DND-41 (cell line): ENCODE measurements at regions not wholly inside any gene's neighbourhood (a gene's known extent, or its start where the extent isn't known, plus 50 kb on each side); places are given as distances from the start of the nearest gene placed in this dataset.

ENCODE experiments used
- ATAC-seq: fragments of 200-7000 bp; cut with Tn5 transposase; 3 replicates; pipeline ENCODE4 v1.9.1; 2021; ENCODE audit warnings: low read depth; ENCODE audit not compliant: insufficient read depth
- DNase-seq: peaks from one replicate; pipeline ENCODE4 v3.0.0-alpha.2; 2020
- H2AFZ ChIP-seq: 2 replicates; pipeline ENCODE4 v1.6.0; 2012; ENCODE audit warnings: low read depth, low read length
- H3K27ac ChIP-seq: 2 replicates; pipeline ENCODE4 v1.5.1; 2012; ENCODE audit warnings: low read length, inconsistent platforms
- H3K27me3 ChIP-seq: fragments of 200-600 bp; sonication (generic); 2 replicates; pipeline ENCODE4 v1.6.0; 2012; ENCODE audit warnings: low read length, mild to moderate bottlenecking, inconsistent platforms; ENCODE audit not compliant: insufficient read depth, poor library complexity
- H3K36me3 ChIP-seq: 2 replicates; pipeline ENCODE4 v1.5.1; 2012; ENCODE audit warnings: low read length, inconsistent platforms; ENCODE audit not compliant: insufficient read depth
- H3K4me1 ChIP-seq: 2 replicates; pipeline ENCODE4 v1.5.1; 2012; ENCODE audit warnings: mild to moderate bottlenecking, low read length; ENCODE audit not compliant: insufficient read depth
- H3K4me2 ChIP-seq: 2 replicates; pipeline ENCODE4 v1.6.0; 2012; ENCODE audit warnings: mild to moderate bottlenecking, moderate library complexity, low read length, inconsistent platforms; ENCODE audit not compliant: insufficient read depth
- H3K4me3 ChIP-seq, 2 experiments: fragments of 200-600 bp in 1 of 2; shearing (Covaris generic) in 1 of 2; 2 replicates each; pipeline ENCODE4 v1.5.1; 2012 to 2016; ENCODE audit warnings: inconsistent platforms in 2 of 2, low read length in 2 of 2, mild to moderate bottlenecking in 2 of 2, low read depth in 1 of 2, moderate library complexity in 1 of 2
- H3K79me2 ChIP-seq: 2 replicates; pipeline ENCODE4 v1.6.0; 2012; ENCODE audit warnings: low read length, inconsistent platforms; ENCODE audit not compliant: insufficient read depth
- H3K9ac ChIP-seq: 2 replicates; pipeline ENCODE4 v1.6.0; 2012; ENCODE audit warnings: low read depth, mild to moderate bottlenecking, inconsistent platforms, low read length, moderate library complexity
- H3K9me3 ChIP-seq: 2 replicates; pipeline ENCODE4 v1.5.1; 2012; ENCODE audit warnings: low read length, moderate library complexity, mild to moderate bottlenecking, inconsistent platforms; ENCODE audit not compliant: insufficient read depth, severe bottlenecking
- H4K20me1 ChIP-seq: 2 replicates; pipeline ENCODE4 v1.6.0; 2012; ENCODE audit warnings: low read length; ENCODE audit not compliant: insufficient read depth
- EZH2 ChIP-seq: IDR thresholded peaks from 3 replicates; pipeline ENCODE4 v1.6.1; 2012; ENCODE audit warnings: borderline replicate concordance, low read depth, mild to moderate bottlenecking, moderate library complexity, low read length, inconsistent platforms; ENCODE audit not compliant: severe bottlenecking
- TF ChIP-seq, protein P1 (sequence below): IDR thresholded peaks from 2 replicates; pipeline ENCODE4 v1.5.1; 2012; ENCODE audit warnings: borderline replicate concordance, low read length, moderate library complexity, mild to moderate bottlenecking; ENCODE audit not compliant: poor library complexity, severe bottlenecking; ENCODE audit errors: extremely low read depth

DNA sequence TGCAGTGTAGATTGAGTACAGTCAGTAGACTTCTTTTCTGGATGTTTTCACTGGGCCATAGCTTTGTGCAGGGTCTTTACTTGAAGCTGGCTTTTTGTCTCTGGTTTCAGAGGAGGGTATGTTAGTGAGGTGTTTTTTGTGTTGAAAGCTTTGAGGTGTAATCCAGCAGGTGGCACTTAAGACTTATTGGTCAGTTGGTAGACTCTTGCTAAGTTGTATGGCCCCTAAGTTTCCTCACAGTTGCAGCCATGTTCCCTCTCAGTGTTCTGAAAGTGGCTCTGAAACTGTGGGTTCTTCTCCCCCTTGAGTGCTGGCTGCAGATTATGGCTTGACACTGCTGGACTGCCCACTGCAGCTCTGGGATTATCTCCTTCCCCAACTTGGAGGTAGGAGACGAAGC lies 55.7 kb upstream of the SLC44A1 start:
- Histone ChIP-seq H3K4me1 (no peaks in the 10 kb centered on the region), H3K79me2 (no peaks in the 10 kb centered on the region), H3K4me3 (no peak overlapping the region), H3K9me3 (no peaks in the 10 kb centered on the region), H3K4me2 (no peak overlapping the region), H3K27me3 (no peaks in the 10 kb centered on the region), H3K27ac (no peak overlapping the region), H3K9ac (no peak overlapping the region), H2AFZ (no peak overlapping the region), H4K20me1 (no peaks in the 10 kb centered on the region), H3K36me3 (no peaks in the 10 kb centered on the region)
- TF ChIP-seq EZH2, result no peak
- TF ChIP-seq, protein P1, sequence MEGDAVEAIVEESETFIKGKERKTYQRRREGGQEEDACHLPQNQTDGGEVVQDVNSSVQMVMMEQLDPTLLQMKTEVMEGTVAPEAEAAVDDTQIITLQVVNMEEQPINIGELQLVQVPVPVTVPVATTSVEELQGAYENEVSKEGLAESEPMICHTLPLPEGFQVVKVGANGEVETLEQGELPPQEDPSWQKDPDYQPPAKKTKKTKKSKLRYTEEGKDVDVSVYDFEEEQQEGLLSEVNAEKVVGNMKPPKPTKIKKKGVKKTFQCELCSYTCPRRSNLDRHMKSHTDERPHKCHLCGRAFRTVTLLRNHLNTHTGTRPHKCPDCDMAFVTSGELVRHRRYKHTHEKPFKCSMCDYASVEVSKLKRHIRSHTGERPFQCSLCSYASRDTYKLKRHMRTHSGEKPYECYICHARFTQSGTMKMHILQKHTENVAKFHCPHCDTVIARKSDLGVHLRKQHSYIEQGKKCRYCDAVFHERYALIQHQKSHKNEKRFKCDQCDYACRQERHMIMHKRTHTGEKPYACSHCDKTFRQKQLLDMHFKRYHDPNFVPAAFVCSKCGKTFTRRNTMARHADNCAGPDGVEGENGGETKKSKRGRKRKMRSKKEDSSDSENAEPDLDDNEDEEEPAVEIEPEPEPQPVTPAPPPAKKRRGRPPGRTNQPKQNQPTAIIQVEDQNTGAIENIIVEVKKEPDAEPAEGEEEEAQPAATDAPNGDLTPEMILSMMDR, result no peak
- ATAC-seq (no peak), DNase-seq (no peak)

DNA sequence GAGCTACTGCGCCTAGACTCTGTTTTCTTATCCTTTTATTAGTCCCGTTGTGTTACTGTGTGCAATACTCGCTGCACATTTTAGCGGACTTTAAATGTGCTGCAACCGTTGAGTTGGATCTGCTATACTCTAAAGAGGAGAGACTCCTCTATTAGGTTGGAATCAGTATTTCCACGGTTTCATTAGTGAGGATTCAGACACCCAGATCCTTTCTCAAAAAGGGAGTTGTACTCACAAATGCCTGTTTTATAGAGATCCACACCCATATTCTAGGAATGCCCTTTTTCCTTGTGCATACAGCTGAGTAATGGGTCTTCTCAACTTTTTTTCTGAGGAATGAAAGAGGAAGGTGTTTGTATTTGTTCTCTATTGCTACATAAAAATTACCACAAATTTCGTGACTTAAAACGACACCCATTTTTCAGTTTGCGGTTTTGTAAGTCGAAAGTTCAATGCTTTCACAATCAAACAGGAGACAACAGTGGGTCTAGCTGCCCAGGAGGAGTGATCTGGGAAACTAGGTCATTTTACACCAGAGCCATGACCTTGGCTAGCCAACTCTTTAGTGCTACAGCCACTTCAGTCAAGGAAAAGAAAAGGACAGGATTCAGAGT lies 52.8 kb upstream of the SLC44A1 start:
- Histone ChIP-seq H3K9ac (no peak overlapping the region), H3K4me2 (no peak overlapping the region), H3K4me3 (no peak overlapping the region), H3K27ac (no peak overlapping the region), H3K36me3 (no peaks in the 10 kb centered on the region), H3K9me3 (no peaks in the 10 kb centered on the region), H3K27me3 (no peaks in the 10 kb centered on the region), H4K20me1 (no peaks in the 10 kb centered on the region), H2AFZ (no peak overlapping the region), H3K79me2 (no peaks in the 10 kb centered on the region), H3K4me1 (no peaks in the 10 kb centered on the region)
- DNase-seq (no peak), ATAC-seq (no peak)
- TF ChIP-seq, protein P1, result no peak
- TF ChIP-seq EZH2, result no peak

DNA sequence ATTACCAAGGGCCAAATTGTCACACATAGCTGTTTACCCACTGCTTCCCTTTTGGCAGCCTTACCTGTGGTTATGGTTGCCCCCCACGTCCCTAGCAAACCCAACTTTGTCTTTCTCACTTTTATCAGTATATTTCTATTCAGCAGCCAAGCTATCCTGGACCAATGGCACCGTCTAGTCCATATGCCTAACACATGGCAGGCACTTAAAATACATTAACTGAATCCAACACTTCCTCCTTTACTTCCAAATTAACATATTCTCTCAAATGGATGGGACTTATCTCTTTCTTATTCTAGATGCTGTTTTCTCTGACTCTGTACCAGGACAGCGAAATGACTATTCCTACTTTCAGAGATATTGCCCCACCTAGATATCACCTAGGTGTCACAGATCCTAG lies 50.9 kb upstream of the SLC44A1 start:
- no peak overlapping the region for H3K4me3 ChIP-seq
- H3K4me1 ChIP-seq, result no peaks in the 10 kb centered on the region
- no peak overlapping the region for H2AFZ ChIP-seq
- ATAC-seq, result no peak
- H3K36me3 ChIP-seq, result no peaks in the 10 kb centered on the region
- no peaks in the 10 kb centered on the region for H4K20me1 ChIP-seq
- no peak overlapping the region for H3K27ac ChIP-seq
- H3K79me2 ChIP-seq, result no peaks in the 10 kb centered on the region
- no peak overlapping the region for H3K4me2 ChIP-seq
- TF ChIP-seq EZH2, result no peak
- TF ChIP-seq, protein P1, result no peak
- H3K9ac ChIP-seq, result no peak overlapping the region
- no peaks in the 10 kb centered on the region for H3K27me3 ChIP-seq
- H3K9me3 ChIP-seq, result no peaks in the 10 kb centered on the region
- DNase-seq, result no peak

DNA sequence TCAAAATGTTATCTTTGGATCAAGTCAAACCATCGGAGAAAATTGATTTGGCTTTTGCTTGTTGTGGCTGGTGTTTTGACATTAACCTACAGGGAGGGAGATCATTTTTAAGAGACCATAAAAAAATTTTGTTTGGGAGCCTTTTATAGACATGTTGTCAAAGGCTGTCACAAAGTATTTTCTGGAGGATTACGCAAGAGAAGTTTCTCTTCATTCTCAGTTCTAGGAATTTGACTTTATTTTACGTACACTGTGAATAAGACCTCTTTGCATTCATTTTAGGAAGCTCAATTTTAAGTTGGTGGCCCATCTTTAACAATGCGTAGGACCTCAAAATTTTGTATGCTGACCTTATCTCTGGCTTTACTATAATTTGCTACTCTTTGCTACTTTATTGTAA lies 50.2 kb upstream of the SLC44A1 start:
- Histone ChIP-seq H3K9me3 (no peaks in the 10 kb centered on the region), H3K27ac (no peak overlapping the region), H3K9ac (no peak overlapping the region), H3K79me2 (no peaks in the 10 kb centered on the region), H3K4me1 (no peaks in the 10 kb centered on the region), H3K4me3 (no peak overlapping the region), H2AFZ (no peak overlapping the region), H3K36me3 (no peaks in the 10 kb centered on the region), H3K4me2 (no peak overlapping the region), H3K27me3 (no peaks in the 10 kb centered on the region), H4K20me1 (no peaks in the 10 kb centered on the region)
- no peak for DNase-seq
- no peak for ATAC-seq
- no peak for TF ChIP-seq EZH2
- TF ChIP-seq, protein P1, result no peak
